ENCODE measurements at regions not wholly inside any gene's neighbourhood (a gene's known extent, or its start where the extent isn't known, plus 50 kb on each side); places are given as distances from the start of the nearest gene placed in this dataset.
"Not testable (repeated sequence)": the region's sequence is repeated elsewhere in the genome, so short reads cannot be mapped to it uniquely, and the experiment has no call there.

GRCh38 chr4:164100741-164101365 is 606.4 kb downstream of the TMA16 start:
- ATAC-seq: not testable (repeated sequence)

GRCh38 chr4:164108971-164109370 is 614.5 kb downstream of the TMA16 start:
- no peak for ATAC-seq

- no peak for ATAC-seq
Observed at GRCh38 chr4:164109503-164109902, 615.0 kb downstream of the TMA16 start.

GRCh38 chr4:164115236-164115635 is 620.7 kb downstream of the TMA16 start:
- ATAC-seq: no peak

GRCh38 chr4:164116286-164116685 is 621.8 kb downstream of the TMA16 start:
- ATAC-seq: no peak

- ATAC-seq: no peak
Observed at GRCh38 chr4:164134388-164134787, 619.5 kb upstream of the SMIM31 start.

GRCh38 chr4:164136180-164136616 is 617.7 kb upstream of the SMIM31 start:
- ATAC-seq: no peak

- ATAC-seq: no peak
Observed at GRCh38 chr4:164138521-164138920, 615.4 kb upstream of the SMIM31 start.

GRCh38 chr4:164139291-164139690 is 614.6 kb upstream of the SMIM31 start:
- ATAC-seq: no peak

- ATAC-seq: not testable (repeated sequence)
Observed at GRCh38 chr4:164141755-164142375, 612.1 kb upstream of the SMIM31 start.

- no peak for ATAC-seq
Observed at GRCh38 chr4:164154416-164154815, 599.5 kb upstream of the SMIM31 start.

- ATAC-seq: no peak
Observed at GRCh38 chr4:164169591-164169990, 584.3 kb upstream of the SMIM31 start.

- ATAC-seq: no peak
Observed at GRCh38 chr4:164177153-164177552, 576.8 kb upstream of the SMIM31 start.

GRCh38 chr4:164177753-164178152 is 576.2 kb upstream of the SMIM31 start:
- ATAC-seq: no peak

GRCh38 chr4:164188236-164188635 is 565.7 kb upstream of the SMIM31 start:
- ATAC-seq: no peak

GRCh38 chr4:164192844-164193243 is 561.1 kb upstream of the SMIM31 start:
- no peak for ATAC-seq

- no peak for ATAC-seq
Observed at GRCh38 chr4:164193676-164194075, 560.3 kb upstream of the SMIM31 start.

- ATAC-seq: no peak
Observed at GRCh38 chr4:164197556-164197955, 556.4 kb upstream of the SMIM31 start.

- ATAC-seq: no peak
Observed at GRCh38 chr4:164203476-164203875, 550.5 kb upstream of the SMIM31 start.

- ATAC-seq: no peak
Observed at GRCh38 chr4:164204434-164204833, 549.5 kb upstream of the SMIM31 start.

- no peak for ATAC-seq
Observed at GRCh38 chr4:164207460-164207859, 546.5 kb upstream of the SMIM31 start.

GRCh38 chr4:164210377-164210776 is 543.6 kb upstream of the SMIM31 start:
- no peak for ATAC-seq

- no peak for ATAC-seq
Observed at GRCh38 chr4:164212134-164212533, 541.8 kb upstream of the SMIM31 start.

GRCh38 chr4:164212714-164213113 is 541.2 kb upstream of the SMIM31 start:
- ATAC-seq: no peak
